ENCODE measurements at regions not wholly inside any gene's neighbourhood (a gene's known extent, or its start where the extent isn't known, plus 50 kb on each side); places are given as distances from the start of the nearest gene placed in this dataset.

GRCh38 chr6:45727819-45728449, 287.7 kb downstream of the CLIC5 start:
- H3K9me2 ChIP-seq (ENCODE audit: insufficient read depth): no peaks in the 10 kb centered on the region
- no peak overlapping the region for H3K4me2 ChIP-seq
- CTCF ChIA-PET: no interaction called here
- DNase-seq: peak in 1 of 2 experiments; percentile 14
- H3K27ac ChIP-seq: no peak overlapping the region
- POLR2A ChIA-PET (ENCODE audit: unreplicated experiment): no interaction called here
- H3F3A ChIP-seq (ENCODE audit: insufficient read depth, low read depth): no peaks in the 10 kb centered on the region
- no peaks in the 10 kb centered on the region for H3K79me2 ChIP-seq (ENCODE audit: low read depth)
- H3K4me1 ChIP-seq (replicated peaks; ENCODE audit: insufficient read depth): no peaks in the 10 kb centered on the region
- H2AFZ ChIP-seq: no peak overlapping the region
- H3K4me3 ChIP-seq: no peak overlapping the region
- H3K36me3 ChIP-seq (ENCODE audit: low read depth): no peaks in the 10 kb centered on the region
- H3K9me3 ChIP-seq (ENCODE audit: insufficient read depth, low read depth): no peaks in the 10 kb centered on the region; the same call in 1 of the 2 replicates
- no peaks in the 10 kb centered on the region for H3K27me3 ChIP-seq (ENCODE audit: insufficient read depth, low read depth)
- intact Hi-C loops (cut with micrococcal nuclease; ENCODE audit: unreplicated experiment): no loop called here
- no peak for TF ChIP-seq EZH2 (IDR thresholded peaks at IDR 0.05; ENCODE audit: low read depth)
- no peak for TF ChIP-seq CTCF (conservative IDR thresholded peaks at IDR 0.05)
- BruUV-seq (replicated peaks): no TSS peak
- no peaks in the 10 kb centered on the region for H4K20me1 ChIP-seq (ENCODE audit: insufficient read depth)

- Histone ChIP-seq H2AFZ (no peak overlapping the region), H3K4me1 (replicated peaks; ENCODE audit: insufficient read depth) (no peaks in the 10 kb centered on the region), H3K79me2 (ENCODE audit: low read depth) (no peaks in the 10 kb centered on the region), H3K4me3 (no peak overlapping the region), H3F3A (ENCODE audit: insufficient read depth, low read depth) (no peaks in the 10 kb centered on the region), H3K9me3 (ENCODE audit: insufficient read depth, low read depth) (no peaks in the 10 kb centered on the region; the same call in 1 of the 2 replicates), H4K20me1 (ENCODE audit: insufficient read depth) (no peaks in the 10 kb centered on the region), H3K36me3 (ENCODE audit: low read depth) (no peaks in the 10 kb centered on the region), H3K27me3 (ENCODE audit: insufficient read depth, low read depth) (no peaks in the 10 kb centered on the region), H3K9me2 (ENCODE audit: insufficient read depth) (no peaks in the 10 kb centered on the region), H3K27ac (no peak overlapping the region), H3K4me2 (no peak overlapping the region)
- TF ChIP-seq EZH2 (IDR thresholded peaks at IDR 0.05; ENCODE audit: low read depth): no peak
- no peak for TF ChIP-seq CTCF (conservative IDR thresholded peaks at IDR 0.05)
- no peak for DNase-seq
- intact Hi-C loops (cut with micrococcal nuclease; ENCODE audit: unreplicated experiment): no loop called here
- BruUV-seq (replicated peaks): no TSS peak
- CTCF ChIA-PET: no interaction called here
- POLR2A ChIA-PET (ENCODE audit: unreplicated experiment): no interaction called here
Measured at GRCh38 chr6:45727228-45727627, 288.4 kb downstream of the CLIC5 start.

- intact Hi-C loops (cut with micrococcal nuclease; ENCODE audit: unreplicated experiment): no loop called here
- no peaks in the 10 kb centered on the region for H3K36me3 ChIP-seq (ENCODE audit: low read depth)
- H3F3A ChIP-seq (ENCODE audit: insufficient read depth, low read depth): no peaks in the 10 kb centered on the region
- no peak overlapping the region for H3K27ac ChIP-seq
- no peak overlapping the region for H2AFZ ChIP-seq
- H3K4me2 ChIP-seq: no peak overlapping the region
- no TSS peak for BruUV-seq (replicated peaks)
- TF ChIP-seq CTCF (conservative IDR thresholded peaks at IDR 0.05): no peak
- no peak for TF ChIP-seq EZH2 (IDR thresholded peaks at IDR 0.05; ENCODE audit: low read depth)
- DNase-seq: no peak
- CTCF ChIA-PET: no interaction called here
- H3K4me1 ChIP-seq (replicated peaks; ENCODE audit: insufficient read depth): no peaks in the 10 kb centered on the region
- H4K20me1 ChIP-seq (ENCODE audit: insufficient read depth): no peaks in the 10 kb centered on the region
- H3K27me3 ChIP-seq (ENCODE audit: insufficient read depth, low read depth): no peaks in the 10 kb centered on the region
- H3K79me2 ChIP-seq (ENCODE audit: low read depth): no peaks in the 10 kb centered on the region
- POLR2A ChIA-PET (ENCODE audit: unreplicated experiment): no interaction called here
- H3K4me3 ChIP-seq: no peak overlapping the region
- no peaks in the 10 kb centered on the region; the same call in 1 of the 2 replicates for H3K9me3 ChIP-seq (ENCODE audit: insufficient read depth, low read depth)
- H3K9me2 ChIP-seq (ENCODE audit: insufficient read depth): no peaks in the 10 kb centered on the region
Measured at GRCh38 chr6:45726444-45726843, 289.2 kb downstream of the CLIC5 start.

All from PC-9 (cell line).